SU-DHL-6 (cell line): ENCODE measurements at regions not wholly inside any gene's neighbourhood (a gene's known extent, or its start where the extent isn't known, plus 50 kb on each side); places are given as distances from the start of the nearest gene placed in this dataset.

Source experiments
- EZH2phosphoT487 ChIP-seq: fragments of 200-600 bp; sonication (generic), shearing (Covaris generic); conservative IDR thresholded peaks from 2 replicates; pipeline ENCODE4 v1.6.1; 2018; ENCODE audit warnings: mild to moderate bottlenecking, antibody characterized with exemption, low read length, moderate library complexity, mixed read lengths
- TF ChIP-seq, protein P1 (sequence below): fragments of 200-600 bp; sonication (generic); IDR thresholded peaks from one replicate; pipeline ENCODE4 v1.5.1; 2017; ENCODE audit warnings: antibody characterized with exemption, mild to moderate bottlenecking, low read length, moderate library complexity; ENCODE audit not compliant: insufficient read depth, poor library complexity, severe bottlenecking

- TF ChIP-seq, protein P1, sequence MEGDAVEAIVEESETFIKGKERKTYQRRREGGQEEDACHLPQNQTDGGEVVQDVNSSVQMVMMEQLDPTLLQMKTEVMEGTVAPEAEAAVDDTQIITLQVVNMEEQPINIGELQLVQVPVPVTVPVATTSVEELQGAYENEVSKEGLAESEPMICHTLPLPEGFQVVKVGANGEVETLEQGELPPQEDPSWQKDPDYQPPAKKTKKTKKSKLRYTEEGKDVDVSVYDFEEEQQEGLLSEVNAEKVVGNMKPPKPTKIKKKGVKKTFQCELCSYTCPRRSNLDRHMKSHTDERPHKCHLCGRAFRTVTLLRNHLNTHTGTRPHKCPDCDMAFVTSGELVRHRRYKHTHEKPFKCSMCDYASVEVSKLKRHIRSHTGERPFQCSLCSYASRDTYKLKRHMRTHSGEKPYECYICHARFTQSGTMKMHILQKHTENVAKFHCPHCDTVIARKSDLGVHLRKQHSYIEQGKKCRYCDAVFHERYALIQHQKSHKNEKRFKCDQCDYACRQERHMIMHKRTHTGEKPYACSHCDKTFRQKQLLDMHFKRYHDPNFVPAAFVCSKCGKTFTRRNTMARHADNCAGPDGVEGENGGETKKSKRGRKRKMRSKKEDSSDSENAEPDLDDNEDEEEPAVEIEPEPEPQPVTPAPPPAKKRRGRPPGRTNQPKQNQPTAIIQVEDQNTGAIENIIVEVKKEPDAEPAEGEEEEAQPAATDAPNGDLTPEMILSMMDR = no peak
- TF ChIP-seq EZH2phosphoT487 = no peak
Measured at GRCh38 chr11:26096451-26096850, 235.5 kb upstream of the ANO3 start.
